GF-D8 (cell line): ENCODE measurements at regions not wholly inside any gene's neighbourhood (a gene's known extent, or its start where the extent isn't known, plus 50 kb on each side); places are given as distances from the start of the nearest gene placed in this dataset.
"Not testable (repeated sequence)": the region's sequence is repeated elsewhere in the genome, so short reads cannot be mapped to it uniquely, and the experiment has no call there.

Experiments used
- DNase-seq: peaks from one replicate; lab custom pipeline; 2025; lab: John Stamatoyannopoulos, UW

GRCh38 chr3:153752405-153753027 lies 368.7 kb upstream of the ARHGEF26 start:
- DNase-seq, result no peak

GRCh38 chr3:153753035-153753434 lies 368.2 kb upstream of the ARHGEF26 start:
- no peak for DNase-seq

- DNase-seq, result no peak
These were observed 364.4 kb upstream of the ARHGEF26 start for GRCh38 chr3:153756816-153757215.

DNA sequence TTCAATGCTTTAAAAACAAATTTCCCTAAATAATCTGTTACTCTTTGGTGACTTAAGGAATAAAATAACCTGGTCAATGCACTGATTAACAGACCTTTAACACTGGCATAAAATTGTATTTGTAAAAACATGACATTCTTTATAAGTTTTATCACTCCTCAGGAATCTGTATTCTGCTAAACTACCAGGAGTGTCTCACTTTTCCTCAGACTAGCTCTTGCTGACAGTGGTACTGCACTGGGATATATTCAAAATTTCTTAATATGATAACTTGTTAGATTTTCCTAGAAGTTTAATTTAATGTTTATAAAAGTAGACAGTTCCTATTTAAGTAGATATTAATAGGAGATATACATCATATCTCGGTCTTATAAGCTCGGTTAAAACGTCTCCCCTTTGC lies 363.4 kb upstream of the ARHGEF26 start:
- no peak for DNase-seq

- DNase-seq, result no peak
These were observed 360.2 kb upstream of the ARHGEF26 start for GRCh38 chr3:153760948-153761347.

GRCh38 chr3:153762411-153763235 lies 358.6 kb upstream of the ARHGEF26 start:
- no peak for DNase-seq

GRCh38 chr3:153767601-153768560 lies 353.3 kb upstream of the ARHGEF26 start:
- no peak for DNase-seq

DNA sequence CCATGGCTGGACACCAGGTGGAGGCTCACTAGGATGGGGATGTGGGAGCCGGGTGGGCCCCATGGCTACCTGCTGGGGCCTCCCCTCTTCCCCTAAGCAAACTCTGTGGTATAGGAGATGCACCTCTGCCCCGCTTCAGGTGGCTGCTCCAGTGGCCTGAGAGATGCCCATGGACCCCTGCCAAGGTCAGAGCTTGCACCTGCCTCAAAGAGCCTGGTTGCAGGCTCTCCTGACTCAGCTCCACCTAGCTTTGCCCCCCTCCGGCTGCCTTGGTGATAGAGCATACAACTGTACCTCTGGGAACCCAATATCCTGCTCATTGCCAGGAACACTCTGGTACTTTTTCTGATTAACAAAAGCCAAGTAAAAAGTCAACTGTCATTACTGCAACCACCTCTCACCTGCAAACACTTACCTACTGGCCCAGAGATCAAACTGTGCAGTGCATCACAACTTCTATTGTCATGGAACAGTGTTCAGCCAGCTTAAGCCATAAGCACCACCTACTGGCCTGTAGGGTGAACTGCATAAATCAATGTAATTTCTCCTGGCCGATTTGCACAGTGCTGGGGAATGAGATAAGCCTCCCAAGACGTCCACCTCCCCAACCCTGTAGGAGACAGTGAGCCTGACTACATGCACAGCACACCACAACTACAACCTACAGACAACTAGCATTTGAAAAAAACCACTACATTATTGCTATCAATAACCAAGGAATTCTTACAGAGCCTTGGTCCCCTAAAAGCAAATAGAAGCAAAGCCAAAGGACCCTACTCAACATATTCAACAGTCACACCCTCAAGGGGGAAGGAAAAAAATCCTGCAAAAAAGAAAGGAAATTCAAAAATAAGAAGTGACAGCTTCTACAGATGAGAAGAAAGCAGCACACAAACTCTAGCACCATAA lies 352.4 kb upstream of the ARHGEF26 start:
- DNase-seq, result no peak

- no peak for DNase-seq
These were observed 338.1 kb upstream of the ARHGEF26 start for GRCh38 chr3:153783106-153783505.

DNA sequence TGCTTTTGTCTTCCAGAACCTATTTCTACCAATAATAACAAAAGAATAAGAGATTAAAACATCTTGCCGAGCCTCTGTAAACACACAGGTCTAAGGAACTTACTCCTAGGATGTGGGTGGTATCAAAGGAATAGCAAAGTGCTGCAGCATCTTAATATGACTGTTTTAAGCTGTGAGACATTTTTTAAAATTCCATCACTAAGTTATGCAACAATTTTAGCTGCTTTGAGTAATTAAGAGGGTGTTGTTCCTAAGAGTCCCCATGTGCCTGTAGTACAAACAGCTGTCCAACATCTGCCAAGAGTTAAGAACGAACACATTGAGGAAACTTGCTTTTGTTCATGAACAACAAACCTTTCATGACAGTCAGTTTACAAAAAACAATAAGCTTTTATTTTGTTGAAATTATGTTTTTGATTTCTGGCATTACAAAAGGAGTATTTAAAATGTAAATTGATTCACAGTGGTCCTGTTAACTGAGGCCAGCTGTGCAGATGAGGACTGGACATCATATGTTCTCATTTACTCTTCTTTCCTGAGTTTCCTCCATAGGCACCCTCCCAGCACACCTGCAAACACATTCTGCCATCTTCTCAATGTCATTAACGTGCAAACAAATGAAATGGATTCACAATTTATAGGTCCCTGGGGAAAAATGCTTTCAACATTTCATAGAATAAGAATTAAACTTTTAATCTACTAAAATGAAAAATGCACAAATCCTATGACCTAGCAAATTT lies 337.3 kb upstream of the ARHGEF26 start:
- DNase-seq, result no peak

- no peak for DNase-seq
These were observed 335.3 kb upstream of the ARHGEF26 start for GRCh38 chr3:153785901-153786300.

- DNase-seq, result no peak
These were observed 331.8 kb upstream of the ARHGEF26 start for GRCh38 chr3:153789380-153789779.

- DNase-seq, result not testable (repeated sequence)
These were observed 324.1 kb upstream of the ARHGEF26 start for GRCh38 chr3:153797056-153797455.

DNA sequence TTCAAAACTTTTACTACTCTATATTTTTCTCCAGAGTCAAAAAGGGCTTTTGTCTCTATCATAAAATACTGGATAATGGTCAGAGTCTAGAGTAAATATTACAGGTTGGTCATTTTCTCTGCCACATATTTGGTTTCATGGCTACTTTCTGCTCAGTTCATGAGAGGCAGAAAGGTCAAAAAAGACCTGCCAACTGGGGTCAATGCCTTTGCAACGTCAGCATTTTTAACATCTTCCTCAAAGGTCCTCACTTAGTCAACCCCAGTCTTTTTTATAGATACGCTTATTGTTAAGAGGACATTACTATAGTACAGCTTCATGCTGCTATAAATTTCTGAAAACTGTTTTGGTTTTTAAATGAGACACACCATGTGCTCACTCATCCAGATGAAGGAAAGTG lies 312.1 kb upstream of the ARHGEF26 start:
- no peak for DNase-seq

GRCh38 chr3:153818338-153818737 lies 302.9 kb upstream of the ARHGEF26 start:
- DNase-seq, result no peak

- no peak for DNase-seq
These were observed 301.2 kb upstream of the ARHGEF26 start for GRCh38 chr3:153820035-153820434.

- not testable (repeated sequence) for DNase-seq
These were observed 292.8 kb upstream of the ARHGEF26 start for GRCh38 chr3:153828346-153828745.

GRCh38 chr3:153829606-153830170 lies 291.5 kb upstream of the ARHGEF26 start:
- DNase-seq, result no peak

DNA sequence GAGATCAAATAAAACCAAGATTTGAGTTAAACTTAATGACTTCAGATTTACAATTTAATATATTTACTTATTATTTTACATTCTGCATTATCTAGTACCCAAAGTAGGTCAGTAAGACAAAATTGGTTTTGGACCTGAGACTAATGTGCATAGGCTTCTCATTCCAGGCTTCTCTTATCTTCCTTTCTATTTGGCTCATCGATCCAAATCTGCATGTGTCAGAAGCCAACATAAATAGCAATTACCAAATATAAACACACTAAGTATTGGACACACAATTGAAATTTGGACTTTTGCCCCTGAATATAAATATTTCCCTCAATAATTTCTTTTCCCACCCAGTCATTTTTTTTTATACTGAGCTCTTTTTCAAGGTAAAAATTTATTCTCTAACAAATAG lies 290.6 kb upstream of the ARHGEF26 start:
- DNase-seq, result no peak

- no peak for DNase-seq
These were observed 285.6 kb upstream of the ARHGEF26 start for GRCh38 chr3:153835540-153835939.
